ENCODE measurements at regions not wholly inside any gene's neighbourhood (a gene's known extent, or its start where the extent isn't known, plus 50 kb on each side); places are given as distances from the start of the nearest gene placed in this dataset.
"Not testable (repeated sequence)": the region's sequence is repeated elsewhere in the genome, so short reads cannot be mapped to it uniquely, and the experiment has no call there.

DNA sequence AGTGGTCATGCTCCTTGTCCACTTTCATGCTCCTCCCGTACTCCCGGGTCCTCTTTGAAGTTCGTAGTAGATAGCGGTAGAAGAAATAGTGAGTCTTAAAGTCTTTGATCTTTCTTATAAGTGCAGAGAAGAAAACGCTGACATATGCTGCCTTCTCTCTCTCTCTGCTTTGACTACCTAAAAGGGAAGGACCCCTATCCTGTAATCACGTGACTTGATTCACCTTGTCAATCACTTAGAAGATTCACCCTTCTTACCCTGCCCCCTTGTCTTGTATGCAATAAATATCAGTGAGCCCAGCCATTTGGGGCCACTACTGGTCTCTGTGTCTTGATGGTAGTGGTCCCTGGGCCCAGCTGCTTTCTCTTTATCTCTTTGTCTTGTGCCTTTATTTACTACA, 158.5 kb upstream of the VWC2 start:
- not testable (repeated sequence) for H3K4me1 ChIP-seq (ENCODE audit: control insufficient read depth, insufficient read depth, low read length); H3K9me3 ChIP-seq (ENCODE audit: control insufficient read depth, insufficient read depth, low read length); H3K36me3 ChIP-seq (ENCODE audit: control insufficient read depth, insufficient read depth, low read length); H3K27me3 ChIP-seq (ENCODE audit: control insufficient read depth, insufficient read depth, low read length); H3K27ac ChIP-seq (ENCODE audit: low read length); H3K4me3 ChIP-seq (ENCODE audit: low read length); DNase-seq (ENCODE audit: low read depth, low spot score)
- WGBS (ENCODE audit: insufficient coverage, insufficient read length): no CpG with 5 or more reads among the region's 6 CpGs

DNA sequence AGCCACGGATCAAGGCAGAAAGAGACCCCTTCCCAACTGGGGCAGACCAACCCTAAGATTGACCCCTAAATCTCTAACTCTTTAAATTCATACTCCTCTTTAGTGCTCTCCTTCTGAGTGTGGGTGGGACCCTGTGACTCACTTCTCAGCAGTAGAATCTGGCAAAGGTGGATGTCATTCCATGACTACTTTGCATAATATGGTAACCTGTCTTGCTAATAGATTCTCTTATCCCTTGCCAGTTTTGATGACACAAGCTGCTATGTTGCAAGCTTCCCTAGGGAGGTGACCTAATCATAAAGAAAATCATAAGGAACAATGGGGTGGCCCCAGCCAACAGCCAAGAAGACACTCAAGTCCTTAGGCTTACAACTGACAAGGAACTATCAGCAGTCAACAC, 155.4 kb upstream of the VWC2 start:
- Histone ChIP-seq H3K27ac (ENCODE audit: low read length) (no peak overlapping the region), H3K9me3 (ENCODE audit: control insufficient read depth, insufficient read depth, low read length) (no peaks in the 10 kb centered on the region), H3K27me3 (ENCODE audit: control insufficient read depth, insufficient read depth, low read length) (no peaks in the 10 kb centered on the region), H3K4me1 (ENCODE audit: control insufficient read depth, insufficient read depth, low read length) (0 out of 2 replicates have a peak, but pooled peaks cover 1% of the 10 kb centered on the region), H3K36me3 (ENCODE audit: control insufficient read depth, insufficient read depth, low read length) (no peaks in the 10 kb centered on the region), H3K4me3 (ENCODE audit: low read length) (no peak overlapping the region)
- no peak for DNase-seq (ENCODE audit: low read depth, low spot score)
- no CpG with 5 or more reads among the region's 1 CpG for WGBS (ENCODE audit: insufficient coverage, insufficient read length)

DNA sequence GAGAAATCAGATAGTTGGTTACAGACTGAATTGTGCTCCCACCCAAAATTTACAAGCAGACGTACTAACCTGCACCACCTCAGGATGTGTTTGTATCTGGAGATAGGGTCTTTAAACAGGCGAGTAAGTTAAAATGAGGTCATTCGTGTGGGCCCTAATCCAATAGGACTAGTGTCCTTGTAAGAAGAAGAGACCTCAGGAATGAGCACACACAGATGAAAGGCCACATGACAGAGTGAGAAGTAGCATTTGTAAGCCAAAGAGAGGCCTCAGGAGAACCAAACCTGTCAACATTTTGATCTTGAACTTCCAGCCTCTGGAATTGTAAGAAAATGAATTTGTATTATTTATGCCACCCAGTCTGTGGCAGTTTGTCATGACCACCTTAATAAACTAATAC, 149.5 kb upstream of the VWC2 start:
- no CpG with 5 or more reads among the region's 3 CpGs for WGBS (ENCODE audit: insufficient coverage, insufficient read length)
- Histone ChIP-seq H3K27ac (ENCODE audit: low read length) (no peak overlapping the region), H3K4me1 (ENCODE audit: control insufficient read depth, insufficient read depth, low read length) (no peaks in the 10 kb centered on the region)

DNA sequence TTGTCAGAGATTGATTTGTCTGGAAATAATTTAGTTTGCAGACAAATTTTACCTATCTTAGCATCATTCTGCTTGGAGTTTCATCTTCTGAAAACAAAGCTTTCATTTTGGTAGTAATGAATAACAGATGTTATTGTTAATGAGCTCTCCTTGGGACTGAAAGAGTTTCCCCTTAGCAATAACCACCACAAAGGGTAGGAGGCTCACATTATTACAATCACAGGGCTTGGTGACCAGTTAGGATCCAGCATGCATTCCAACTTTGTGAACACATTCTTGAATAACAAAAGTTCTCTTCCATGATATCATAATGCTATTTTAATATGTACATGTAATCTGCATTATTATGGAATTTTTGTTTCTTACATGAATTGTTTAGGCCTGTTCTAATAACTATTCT, 148.8 kb upstream of the VWC2 start:
- DNase-seq (ENCODE audit: low read depth, low spot score): no peak
- Histone ChIP-seq H3K4me3 (ENCODE audit: low read length) (no peak overlapping the region), H3K27ac (ENCODE audit: low read length) (no peak overlapping the region), H3K9me3 (ENCODE audit: control insufficient read depth, insufficient read depth, low read length) (no peaks in the 10 kb centered on the region), H3K36me3 (ENCODE audit: control insufficient read depth, insufficient read depth, low read length) (no peaks in the 10 kb centered on the region), H3K27me3 (ENCODE audit: control insufficient read depth, insufficient read depth, low read length) (no peaks in the 10 kb centered on the region), H3K4me1 (ENCODE audit: control insufficient read depth, insufficient read depth, low read length) (no peaks in the 10 kb centered on the region)

More for the DNA sequence above, 149.5 kb upstream of the VWC2 start:
- no peaks in the 10 kb centered on the region for H3K36me3 ChIP-seq (ENCODE audit: control insufficient read depth, insufficient read depth, low read length)
- no peak for DNase-seq (ENCODE audit: low read depth, low spot score)
- H3K4me3 ChIP-seq (ENCODE audit: low read length): no peak overlapping the region
- H3K9me3 ChIP-seq (ENCODE audit: control insufficient read depth, insufficient read depth, low read length): no peaks in the 10 kb centered on the region
- H3K27me3 ChIP-seq (ENCODE audit: control insufficient read depth, insufficient read depth, low read length): no peaks in the 10 kb centered on the region

DNA sequence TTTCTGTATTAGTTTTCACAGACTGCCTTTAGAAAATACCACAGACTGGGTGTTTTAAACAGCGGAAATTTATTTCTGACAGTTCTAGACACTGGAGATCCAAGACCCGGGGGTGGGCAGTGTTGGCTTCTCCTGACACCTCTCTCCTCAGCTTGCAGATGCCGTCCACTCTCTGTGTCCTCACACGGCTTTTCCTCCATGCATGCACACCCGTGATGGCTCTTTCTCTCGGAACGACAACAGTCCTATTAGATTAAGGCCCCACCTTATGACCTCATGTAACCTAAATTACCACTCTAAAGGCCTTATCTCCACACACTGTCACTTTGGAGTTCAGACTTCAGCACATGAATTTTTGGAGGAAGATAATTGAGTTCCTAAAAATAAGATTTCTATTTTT, 142.9 kb upstream of the VWC2 start:
- no peak overlapping the region for H3K4me3 ChIP-seq (ENCODE audit: low read length)
- no peak overlapping the region for H3K27ac ChIP-seq (ENCODE audit: low read length)
- WGBS (ENCODE audit: insufficient coverage, insufficient read length): no CpG with 5 or more reads among the region's 7 CpGs
- no peaks in the 10 kb centered on the region for H3K9me3 ChIP-seq (ENCODE audit: control insufficient read depth, insufficient read depth, low read length)
- no peak for DNase-seq (ENCODE audit: low read depth, low spot score)
- no peaks in the 10 kb centered on the region for H3K36me3 ChIP-seq (ENCODE audit: control insufficient read depth, insufficient read depth, low read length)
- 0 out of 2 replicates have a peak, but pooled peaks cover 2% of the 10 kb centered on the region for H3K4me1 ChIP-seq (ENCODE audit: control insufficient read depth, insufficient read depth, low read length)
- H3K27me3 ChIP-seq (ENCODE audit: control insufficient read depth, insufficient read depth, low read length): no peaks in the 10 kb centered on the region

DNA sequence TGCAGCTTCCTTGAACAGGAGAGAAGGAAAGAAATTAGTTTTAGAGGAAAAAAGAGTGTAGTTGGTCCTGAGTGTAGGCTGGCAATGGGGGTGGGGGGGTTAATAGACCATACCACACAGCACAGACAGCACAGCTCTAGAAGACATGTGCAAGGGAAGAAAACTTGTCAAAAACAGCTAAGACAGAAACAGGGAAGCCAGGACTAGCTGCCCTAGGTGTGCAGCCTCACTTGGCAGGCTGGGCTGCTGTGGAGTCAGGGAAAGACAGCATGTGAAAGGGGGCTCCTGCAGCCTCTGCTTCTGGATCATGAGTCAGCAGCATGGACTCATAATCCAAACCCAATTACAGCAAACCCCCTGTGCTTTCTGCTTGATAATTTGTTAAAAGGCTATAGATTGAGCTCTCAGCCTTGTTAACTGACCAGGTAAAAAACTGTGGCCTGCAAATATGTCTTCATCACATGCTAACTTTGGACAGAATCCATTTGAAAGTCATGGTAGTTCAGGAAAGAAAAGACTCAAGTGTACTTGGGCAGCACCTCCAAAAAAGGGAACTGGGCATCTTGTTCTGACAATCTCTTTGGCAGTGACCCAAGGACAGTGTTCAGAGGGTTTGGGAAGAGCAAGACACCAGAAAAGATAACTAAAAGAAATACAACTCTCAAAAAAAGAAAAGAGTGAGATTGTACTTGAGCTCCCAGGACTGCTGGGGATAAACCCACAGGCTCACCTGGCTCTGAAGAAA, 142.2 kb upstream of the VWC2 start:
- Histone ChIP-seq H3K27me3 (ENCODE audit: control insufficient read depth, insufficient read depth, low read length) (no peaks in the 10 kb centered on the region), H3K9me3 (ENCODE audit: control insufficient read depth, insufficient read depth, low read length) (no peaks in the 10 kb centered on the region), H3K27ac (ENCODE audit: low read length) (no peak overlapping the region), H3K4me1 (ENCODE audit: control insufficient read depth, insufficient read depth, low read length) (0 out of 2 replicates have a peak, but pooled peaks cover 2% of the 10 kb centered on the region), H3K36me3 (ENCODE audit: control insufficient read depth, insufficient read depth, low read length) (no peaks in the 10 kb centered on the region), H3K4me3 (ENCODE audit: low read length) (no peak overlapping the region)
- DNase-seq (ENCODE audit: low read depth, low spot score): no peak

DNA sequence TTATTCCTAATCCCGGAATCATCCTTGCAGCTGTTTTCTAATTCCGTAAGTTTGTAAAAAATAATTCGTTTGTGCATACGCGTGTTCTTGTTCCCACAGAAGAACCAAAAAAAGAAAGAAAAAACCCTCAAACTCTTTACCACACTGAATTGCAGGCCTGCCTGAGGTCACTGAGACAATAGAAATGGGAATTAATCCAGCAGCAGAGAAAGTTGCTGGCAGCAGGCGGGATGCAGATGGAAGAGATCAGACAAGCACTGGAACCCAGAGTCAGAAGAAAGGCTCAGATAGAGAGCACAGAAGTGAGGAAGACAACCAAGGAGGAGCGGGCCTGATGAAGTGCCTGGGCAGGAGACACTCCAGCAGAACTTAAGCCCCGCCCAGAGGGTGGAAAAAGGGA, 141.5 kb upstream of the VWC2 start:
- Histone ChIP-seq H3K4me3 (ENCODE audit: low read length) (no peak overlapping the region), H3K27me3 (ENCODE audit: control insufficient read depth, insufficient read depth, low read length) (no peaks in the 10 kb centered on the region), H3K27ac (ENCODE audit: low read length) (no peak overlapping the region), H3K4me1 (ENCODE audit: control insufficient read depth, insufficient read depth, low read length) (0 out of 2 replicates have a peak, but pooled peaks cover 2% of the 10 kb centered on the region), H3K9me3 (ENCODE audit: control insufficient read depth, insufficient read depth, low read length) (no peaks in the 10 kb centered on the region), H3K36me3 (ENCODE audit: control insufficient read depth, insufficient read depth, low read length) (no peaks in the 10 kb centered on the region)
- no CpG with 5 or more reads among the region's 8 CpGs for WGBS (ENCODE audit: insufficient coverage, insufficient read length)
- DNase-seq (ENCODE audit: low read depth, low spot score): no peak

DNA sequence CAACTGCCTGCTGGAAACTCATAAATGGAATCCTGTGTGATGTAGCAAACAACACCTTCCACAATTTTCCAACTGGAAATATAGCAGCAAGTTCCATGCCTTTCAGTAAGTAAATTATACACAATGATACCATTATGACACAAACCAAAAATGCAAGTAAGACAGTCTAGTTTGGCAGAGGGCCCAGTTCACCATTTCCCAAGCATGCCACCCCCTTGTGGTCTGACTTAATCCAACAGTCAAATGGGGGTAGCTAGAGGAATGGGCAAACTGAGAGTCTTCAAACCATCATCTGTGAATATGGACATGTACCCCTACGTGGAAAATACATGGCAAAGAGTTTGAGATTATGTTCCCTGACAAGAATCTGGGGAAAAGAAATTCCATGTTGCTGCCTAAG, 137.6 kb upstream of the VWC2 start:
- H3K27ac ChIP-seq (ENCODE audit: low read length): no peak overlapping the region
- no peaks in the 10 kb centered on the region for H3K27me3 ChIP-seq (ENCODE audit: control insufficient read depth, insufficient read depth, low read length)
- no peak overlapping the region for H3K4me3 ChIP-seq (ENCODE audit: low read length)
- H3K36me3 ChIP-seq (ENCODE audit: control insufficient read depth, insufficient read depth, low read length): no peaks in the 10 kb centered on the region
- no CpG with 5 or more reads among the region's 1 CpG for WGBS (ENCODE audit: insufficient coverage, insufficient read length)
- H3K9me3 ChIP-seq (ENCODE audit: control insufficient read depth, insufficient read depth, low read length): no peaks in the 10 kb centered on the region
- 0 out of 2 replicates have a peak, but pooled peaks cover 2% of the 10 kb centered on the region for H3K4me1 ChIP-seq (ENCODE audit: control insufficient read depth, insufficient read depth, low read length)
- no peak for DNase-seq (ENCODE audit: low read depth, low spot score)

DNA sequence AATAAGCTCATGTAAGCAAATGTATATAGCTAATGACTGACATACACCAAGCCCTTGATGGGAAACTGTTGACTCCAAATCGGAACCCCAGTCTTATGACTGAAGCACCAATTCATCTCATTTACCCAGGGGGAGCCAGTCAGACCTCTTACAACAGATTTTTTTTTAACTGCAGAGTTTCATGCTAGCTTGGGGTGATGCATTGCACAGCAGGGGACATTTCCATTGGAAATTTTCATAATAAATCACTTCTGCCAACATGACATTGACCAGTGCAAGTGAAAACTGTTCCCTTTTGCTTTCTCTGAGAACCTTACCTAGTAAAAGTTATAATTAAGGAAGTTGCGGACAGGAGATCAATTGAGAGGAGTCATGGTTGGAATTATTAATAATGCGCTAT, 137.0 kb upstream of the VWC2 start:
- Histone ChIP-seq H3K4me1 (ENCODE audit: control insufficient read depth, insufficient read depth, low read length) (0 out of 2 replicates have a peak, but pooled peaks cover 2% of the 10 kb centered on the region), H3K36me3 (ENCODE audit: control insufficient read depth, insufficient read depth, low read length) (no peaks in the 10 kb centered on the region), H3K27me3 (ENCODE audit: control insufficient read depth, insufficient read depth, low read length) (no peaks in the 10 kb centered on the region), H3K27ac (ENCODE audit: low read length) (no peak overlapping the region), H3K9me3 (ENCODE audit: control insufficient read depth, insufficient read depth, low read length) (no peaks in the 10 kb centered on the region), H3K4me3 (ENCODE audit: low read length) (no peak overlapping the region)
- no peak for DNase-seq (ENCODE audit: low read depth, low spot score)
- WGBS (ENCODE audit: insufficient coverage, insufficient read length): no CpG with 5 or more reads among the region's 3 CpGs

DNA sequence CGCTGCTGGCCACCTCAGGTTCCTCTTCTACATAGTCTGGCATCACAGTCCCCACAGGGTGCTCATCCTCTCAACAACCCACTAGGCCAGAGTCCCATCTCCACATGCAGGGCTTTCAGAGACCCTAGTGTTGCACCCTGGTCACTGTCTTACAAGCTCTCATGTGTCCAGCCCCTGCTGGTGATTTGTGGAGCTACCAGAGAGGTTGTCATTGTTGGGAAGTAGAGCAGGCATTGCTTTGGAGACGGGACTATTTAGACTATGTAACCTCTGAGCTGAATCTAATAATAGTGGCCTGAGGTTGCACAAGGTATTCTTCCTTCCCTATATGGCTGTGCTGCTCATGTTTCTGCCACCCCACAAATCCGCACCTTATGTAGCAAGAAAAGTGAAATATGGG, 135.3 kb upstream of the VWC2 start:
- Histone ChIP-seq H3K4me3 (ENCODE audit: low read length) (no peak overlapping the region), H3K27ac (ENCODE audit: low read length) (no peak overlapping the region), H3K36me3 (ENCODE audit: control insufficient read depth, insufficient read depth, low read length) (no peaks in the 10 kb centered on the region), H3K27me3 (ENCODE audit: control insufficient read depth, insufficient read depth, low read length) (no peaks in the 10 kb centered on the region), H3K4me1 (ENCODE audit: control insufficient read depth, insufficient read depth, low read length) (no peaks in the 10 kb centered on the region), H3K9me3 (ENCODE audit: control insufficient read depth, insufficient read depth, low read length) (no peaks in the 10 kb centered on the region)
- DNase-seq (ENCODE audit: low read depth, low spot score): no peak
- no CpG with 5 or more reads among the region's 3 CpGs for WGBS (ENCODE audit: insufficient coverage, insufficient read length)

DNA sequence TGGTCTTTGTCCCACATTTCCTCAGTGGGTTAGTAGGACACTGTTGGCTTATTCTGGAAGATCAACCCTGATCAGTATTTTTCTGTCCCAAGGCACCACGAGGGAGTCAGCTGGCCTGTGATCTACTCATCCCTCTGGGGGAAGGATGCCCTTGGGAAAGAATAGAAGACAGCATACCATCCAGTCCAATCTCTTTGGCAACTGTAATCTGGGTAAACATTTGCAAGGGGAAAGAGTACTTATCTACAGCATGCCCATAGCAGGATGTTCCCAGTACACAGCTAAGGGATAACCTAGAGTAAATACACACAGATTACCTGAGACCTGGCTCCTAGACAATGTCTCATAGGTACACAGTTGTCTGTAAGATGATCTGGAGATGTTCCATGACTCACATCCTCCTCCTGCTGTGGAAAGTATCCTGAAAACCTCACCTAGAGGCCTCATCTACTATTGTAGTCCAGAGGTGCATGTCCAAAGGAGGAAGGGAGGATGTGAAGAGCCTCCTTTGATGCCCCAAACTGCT, 134.3 kb upstream of the VWC2 start:
- Histone ChIP-seq H3K4me3 (ENCODE audit: low read length) (no peak overlapping the region), H3K27me3 (ENCODE audit: control insufficient read depth, insufficient read depth, low read length) (no peaks in the 10 kb centered on the region), H3K36me3 (ENCODE audit: control insufficient read depth, insufficient read depth, low read length) (no peaks in the 10 kb centered on the region), H3K4me1 (ENCODE audit: control insufficient read depth, insufficient read depth, low read length) (no peaks in the 10 kb centered on the region), H3K9me3 (ENCODE audit: control insufficient read depth, insufficient read depth, low read length) (no peaks in the 10 kb centered on the region), H3K27ac (ENCODE audit: low read length) (no peak overlapping the region)
- WGBS (ENCODE audit: insufficient coverage, insufficient read length): no CpG with 5 or more reads among the region's 1 CpG
- no peak for DNase-seq (ENCODE audit: low read depth, low spot score)
